ENCODE measurements at regions not wholly inside any gene's neighbourhood (a gene's known extent, or its start where the extent isn't known, plus 50 kb on each side); places are given as distances from the start of the nearest gene placed in this dataset.

DNA sequence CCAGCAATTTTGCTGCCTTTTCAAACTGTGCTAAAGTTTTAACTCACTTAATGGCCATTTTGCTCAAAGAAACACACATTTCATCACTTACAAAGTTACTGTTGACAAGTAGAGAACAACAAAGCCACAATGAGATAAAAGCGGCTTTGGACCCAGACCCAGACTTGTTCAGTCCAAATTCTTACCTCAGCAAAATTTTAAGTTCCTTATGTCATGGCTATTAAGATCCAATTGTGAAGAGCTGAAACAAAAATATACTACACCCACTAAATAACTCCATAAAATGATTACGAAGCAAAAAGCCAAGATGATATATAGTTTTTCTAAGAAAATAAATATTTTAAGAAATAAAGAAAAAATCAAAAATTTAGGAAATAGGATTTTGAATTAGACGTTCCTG lies 137.0 kb upstream of the INPP4B start:
- TF ChIP-seq, protein P1, sequence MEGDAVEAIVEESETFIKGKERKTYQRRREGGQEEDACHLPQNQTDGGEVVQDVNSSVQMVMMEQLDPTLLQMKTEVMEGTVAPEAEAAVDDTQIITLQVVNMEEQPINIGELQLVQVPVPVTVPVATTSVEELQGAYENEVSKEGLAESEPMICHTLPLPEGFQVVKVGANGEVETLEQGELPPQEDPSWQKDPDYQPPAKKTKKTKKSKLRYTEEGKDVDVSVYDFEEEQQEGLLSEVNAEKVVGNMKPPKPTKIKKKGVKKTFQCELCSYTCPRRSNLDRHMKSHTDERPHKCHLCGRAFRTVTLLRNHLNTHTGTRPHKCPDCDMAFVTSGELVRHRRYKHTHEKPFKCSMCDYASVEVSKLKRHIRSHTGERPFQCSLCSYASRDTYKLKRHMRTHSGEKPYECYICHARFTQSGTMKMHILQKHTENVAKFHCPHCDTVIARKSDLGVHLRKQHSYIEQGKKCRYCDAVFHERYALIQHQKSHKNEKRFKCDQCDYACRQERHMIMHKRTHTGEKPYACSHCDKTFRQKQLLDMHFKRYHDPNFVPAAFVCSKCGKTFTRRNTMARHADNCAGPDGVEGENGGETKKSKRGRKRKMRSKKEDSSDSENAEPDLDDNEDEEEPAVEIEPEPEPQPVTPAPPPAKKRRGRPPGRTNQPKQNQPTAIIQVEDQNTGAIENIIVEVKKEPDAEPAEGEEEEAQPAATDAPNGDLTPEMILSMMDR (IDR thresholded peaks at IDR 0.05): no peak
- TF ChIP-seq EP300 (IDR thresholded peaks at IDR 0.05) (no peak), POLR2AphosphoS5 (IDR thresholded peaks at IDR 0.05) (no peak)
- intact Hi-C loops (cut with DNase I; ENCODE audit: low total_unique reads): no loop called here
- Histone ChIP-seq H3K27ac (no peak overlapping the region), H3K4me3 (no peak overlapping the region), H3K36me3 (no peaks in the 10 kb centered on the region), H3K9me3 (peaks cover 0 to 4% (median 2%) of the 10 kb centered on the region in 4 donors), H3K27me3 (no peaks in the 10 kb centered on the region), H3K4me1 (no peaks in the 10 kb centered on the region)
- peak in 1 of 2 donors; percentile 27 for DNase-seq
- 52 to 69% (median 61%) methylated on average over 3 of the region's 3 CpGs for WGBS, 5 donors

DNA sequence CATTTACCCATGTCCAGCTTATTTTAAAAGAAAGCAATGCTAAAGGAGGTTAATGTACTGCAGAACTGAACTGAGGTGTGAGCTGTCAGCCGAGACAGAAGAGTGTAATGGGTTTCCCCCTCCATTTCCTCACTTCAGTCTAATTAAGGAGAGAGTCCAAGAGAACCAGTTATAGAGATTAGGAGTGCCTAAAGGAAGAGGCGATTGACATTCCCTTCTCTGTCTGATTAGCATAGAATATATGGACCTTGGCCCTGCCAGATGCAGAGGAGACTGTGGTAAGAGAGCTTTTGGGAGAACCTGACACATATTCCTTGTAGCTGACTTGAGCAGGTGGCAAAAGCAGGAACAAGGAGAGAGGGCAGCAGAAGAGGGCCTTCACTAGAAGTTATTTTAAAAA lies 137.5 kb upstream of the INPP4B start:
- Histone ChIP-seq H3K4me1 (no peaks in the 10 kb centered on the region), H3K36me3 (no peaks in the 10 kb centered on the region), H3K9me3 (peaks cover 0 to 4% (median 2%) of the 10 kb centered on the region in 4 donors), H3K27me3 (no peaks in the 10 kb centered on the region), H3K27ac (no peak overlapping the region), H3K4me3 (no peak overlapping the region)
- TF ChIP-seq EP300 (IDR thresholded peaks at IDR 0.05) (no peak), POLR2AphosphoS5 (IDR thresholded peaks at IDR 0.05) (no peak), POLR2A (IDR thresholded peaks at IDR 0.05) (no peak)
- TF ChIP-seq, protein P1 (IDR thresholded peaks at IDR 0.05): no peak
- DNase-seq: no peak
- intact Hi-C loops (cut with DNase I; ENCODE audit: low total_unique reads): no loop called here
- 63 to 80% (median 66%) methylated on average over 2 of the region's 2 CpGs for WGBS, 5 donors

DNA sequence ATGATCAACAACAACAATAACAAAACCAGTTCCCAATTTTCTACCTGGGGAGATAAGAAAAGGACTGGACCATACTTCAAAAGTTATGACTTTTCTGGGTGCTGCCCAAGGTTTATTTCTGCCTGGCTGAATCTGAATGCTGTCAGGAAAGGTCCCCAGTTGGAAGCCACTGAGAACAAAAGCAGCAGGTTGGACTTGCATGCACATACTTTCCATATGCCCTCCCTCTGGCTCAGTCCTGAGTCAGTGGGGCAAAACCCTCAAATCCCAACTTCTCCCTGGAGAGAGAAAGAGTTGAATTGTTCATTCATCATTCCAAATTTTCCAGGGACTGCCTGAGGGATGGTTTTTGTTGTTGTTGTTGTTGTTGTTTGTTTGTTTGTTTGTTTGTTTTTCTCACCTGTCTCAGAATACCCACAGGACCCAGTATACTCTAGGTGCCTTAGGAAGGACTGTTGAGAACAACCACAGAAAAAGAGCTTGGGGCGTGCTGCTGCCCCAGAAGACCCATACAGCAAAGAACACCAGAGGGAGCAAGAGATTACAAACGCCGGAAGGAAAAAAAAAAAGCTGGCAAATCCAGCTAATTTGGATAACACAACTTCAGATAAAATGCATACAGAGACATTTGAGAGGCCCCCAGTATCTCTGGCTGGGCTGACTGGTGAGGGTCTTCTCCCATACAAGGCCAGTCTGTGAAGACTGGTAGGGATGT lies 138.9 kb upstream of the INPP4B start:
- Histone ChIP-seq H3K4me3 (no peak overlapping the region), H3K4me1 (no peaks in the 10 kb centered on the region), H3K27me3 (no peaks in the 10 kb centered on the region), H3K9me3 (peaks cover 0 to 4% (median 2%) of the 10 kb centered on the region in 4 donors), H3K36me3 (no peaks in the 10 kb centered on the region), H3K27ac (no peak overlapping the region)
- no peak for TF ChIP-seq POLR2AphosphoS5 (IDR thresholded peaks at IDR 0.05)
- TF ChIP-seq POLR2A (IDR thresholded peaks at IDR 0.05): no peak
- TF ChIP-seq EP300 (IDR thresholded peaks at IDR 0.05): no peak
- TF ChIP-seq, protein P1 (IDR thresholded peaks at IDR 0.05): peak in 3 of 7 experiments; percentile 6 to 36 (median 33)
- peak in 1 of 2 donors; percentile 44 for DNase-seq
- intact Hi-C loops (cut with DNase I; ENCODE audit: low total_unique reads): no loop called here
- WGBS, 5 donors: 14 to 29% (median 21%) methylated on average over 3 of the region's 3 CpGs

DNA sequence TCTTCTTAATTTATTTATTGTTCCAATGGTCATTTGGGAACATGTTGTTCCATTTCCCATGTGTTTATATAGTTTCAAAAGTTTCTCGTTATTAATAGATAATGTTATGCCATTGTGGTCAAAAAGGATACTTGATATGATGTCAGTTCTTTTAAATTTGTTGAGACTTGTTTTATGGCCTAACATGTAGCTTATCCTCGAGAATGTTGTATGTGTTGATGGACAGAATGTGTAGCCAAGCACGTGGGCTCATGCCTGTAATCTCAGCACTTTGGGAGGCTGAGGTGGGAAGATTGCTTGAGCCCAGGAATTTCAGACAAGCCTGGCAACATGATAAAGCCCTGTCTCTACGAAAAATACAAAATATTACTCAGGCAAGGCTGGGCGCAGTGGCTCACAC lies 168.5 kb upstream of the USP38 start:
- 42 to 59% (median 54%) methylated on average over 5 of the region's 5 CpGs for WGBS, 5 donors
- intact Hi-C loops (cut with DNase I; ENCODE audit: low total_unique reads): no loop called here
- Histone ChIP-seq H3K27me3 (no peaks in the 10 kb centered on the region), H3K36me3 (no peaks in the 10 kb centered on the region), H3K27ac (no peak overlapping the region), H3K4me3 (no peak overlapping the region), H3K4me1 (peaks cover 0 to 6% (median 0%) of the 10 kb centered on the region in 4 donors), H3K9me3 (peaks cover 0 to 10% (median 4%) of the 10 kb centered on the region in 4 donors)
- no peak for TF ChIP-seq POLR2AphosphoS5 (IDR thresholded peaks at IDR 0.05)
- no peak for TF ChIP-seq POLR2A (IDR thresholded peaks at IDR 0.05)
- TF ChIP-seq, protein P1 (IDR thresholded peaks at IDR 0.05): no peak
- TF ChIP-seq EP300 (IDR thresholded peaks at IDR 0.05): no peak
- no peak for DNase-seq

Data from stomach (tissue), 8 donors.